ENCODE measurements at regions not wholly inside any gene's neighbourhood (a gene's known extent, or its start where the extent isn't known, plus 50 kb on each side); places are given as distances from the start of the nearest gene placed in this dataset.

GRCh38 chr1:229938551-229938950 lies 128.5 kb upstream of the GALNT2 start:
- Histone ChIP-seq H3K27ac (ENCODE audit: low read length) (no peak overlapping the region), H3K9me2 (ENCODE audit: insufficient read depth, low read length) (no peaks in the 10 kb centered on the region), H3K27me3 (ENCODE audit: insufficient read depth, low read depth, low read length) (no peaks in the 10 kb centered on the region), H3K36me3 (ENCODE audit: insufficient read depth, low read length) (no peaks in the 10 kb centered on the region), H3K9me3 (ENCODE audit: low read length) (no peaks in the 10 kb centered on the region), H3F3A (ENCODE audit: insufficient read depth, low read length, poor library complexity, severe bottlenecking) (no peaks in the 10 kb centered on the region), H3K79me2 (replicated peaks; ENCODE audit: insufficient read depth, low read length) (no peaks in the 10 kb centered on the region), H4K20me1 (ENCODE audit: insufficient read depth) (no peaks in the 10 kb centered on the region), H3K4me2 (ENCODE audit: low read length) (no peak overlapping the region), H3K4me3 (ENCODE audit: low read length) (no peak overlapping the region), H2AFZ (ENCODE audit: low read depth, low read length) (no peak overlapping the region), H3K9ac (ENCODE audit: low read length) (no peak overlapping the region)
- TF ChIP-seq MXI1 (conservative IDR thresholded peaks at IDR 0.05; ENCODE audit: poor library complexity, severe bottlenecking) (no peak), POLR2AphosphoS5 (IDR thresholded peaks at IDR 0.05) (no peak), REST (IDR thresholded peaks at IDR 0.05; ENCODE audit: borderline replicate concordance) (no peak), CTCF (IDR thresholded peaks at IDR 0.05; ENCODE audit: poor library complexity, severe bottlenecking) (no peak), EP300 (conservative IDR thresholded peaks at IDR 0.05; ENCODE audit: poor library complexity, severe bottlenecking) (no peak)

- Histone ChIP-seq H2AFZ (ENCODE audit: low read depth, low read length) (no peak overlapping the region), H3K36me3 (ENCODE audit: insufficient read depth, low read length) (no peaks in the 10 kb centered on the region), H3K4me2 (ENCODE audit: low read length) (no peak overlapping the region), H4K20me1 (ENCODE audit: insufficient read depth) (no peaks in the 10 kb centered on the region), H3K79me2 (replicated peaks; ENCODE audit: insufficient read depth, low read length) (no peaks in the 10 kb centered on the region), H3K9me3 (ENCODE audit: low read length) (no peaks in the 10 kb centered on the region), H3F3A (ENCODE audit: insufficient read depth, low read length, poor library complexity, severe bottlenecking) (no peaks in the 10 kb centered on the region), H3K4me3 (ENCODE audit: low read length) (no peak overlapping the region), H3K27ac (ENCODE audit: low read length) (no peak overlapping the region), H3K9me2 (ENCODE audit: insufficient read depth, low read length) (no peaks in the 10 kb centered on the region), H3K27me3 (ENCODE audit: insufficient read depth, low read depth, low read length) (no peaks in the 10 kb centered on the region), H3K9ac (ENCODE audit: low read length) (no peak overlapping the region)
- TF ChIP-seq CTCF (IDR thresholded peaks at IDR 0.05; ENCODE audit: poor library complexity, severe bottlenecking): no peak
- no peak for TF ChIP-seq TAF1 (IDR thresholded peaks at IDR 0.05; ENCODE audit: low read depth)
- no peak for TF ChIP-seq RAD21 (conservative IDR thresholded peaks at IDR 0.05)
- no peak for TF ChIP-seq SMC3 (conservative IDR thresholded peaks at IDR 0.05; ENCODE audit: poor library complexity)
- no peak for TF ChIP-seq EP300 (conservative IDR thresholded peaks at IDR 0.05; ENCODE audit: poor library complexity, severe bottlenecking)
- no peak for TF ChIP-seq POLR2AphosphoS5 (IDR thresholded peaks at IDR 0.05)
- no peak for TF ChIP-seq EZH2 (IDR thresholded peaks at IDR 0.05; ENCODE audit: borderline replicate concordance, insufficient read depth, low read length, poor library complexity, severe bottlenecking)
- TF ChIP-seq REST (IDR thresholded peaks at IDR 0.05; ENCODE audit: borderline replicate concordance): no peak
- TF ChIP-seq MXI1 (conservative IDR thresholded peaks at IDR 0.05; ENCODE audit: poor library complexity, severe bottlenecking): no peak
Measured at GRCh38 chr1:229940684-229941083, 126.4 kb upstream of the GALNT2 start.
